HG03342 (cell line): ENCODE measurements at regions not wholly inside any gene's neighbourhood (a gene's known extent, or its start where the extent isn't known, plus 50 kb on each side); places are given as distances from the start of the nearest gene placed in this dataset.
"Not testable (repeated sequence)": the region's sequence is repeated elsewhere in the genome, so short reads cannot be mapped to it uniquely, and the experiment has no call there.

Experiments used
- ATAC-seq: cut with Tn5 transposase; IDR thresholded peaks from one replicate; pipeline ENCODE4 v1.9.1; 2021; ENCODE audit warnings: mild to moderate bottlenecking, moderate library complexity; ENCODE audit not compliant: unreplicated experiment

DNA sequence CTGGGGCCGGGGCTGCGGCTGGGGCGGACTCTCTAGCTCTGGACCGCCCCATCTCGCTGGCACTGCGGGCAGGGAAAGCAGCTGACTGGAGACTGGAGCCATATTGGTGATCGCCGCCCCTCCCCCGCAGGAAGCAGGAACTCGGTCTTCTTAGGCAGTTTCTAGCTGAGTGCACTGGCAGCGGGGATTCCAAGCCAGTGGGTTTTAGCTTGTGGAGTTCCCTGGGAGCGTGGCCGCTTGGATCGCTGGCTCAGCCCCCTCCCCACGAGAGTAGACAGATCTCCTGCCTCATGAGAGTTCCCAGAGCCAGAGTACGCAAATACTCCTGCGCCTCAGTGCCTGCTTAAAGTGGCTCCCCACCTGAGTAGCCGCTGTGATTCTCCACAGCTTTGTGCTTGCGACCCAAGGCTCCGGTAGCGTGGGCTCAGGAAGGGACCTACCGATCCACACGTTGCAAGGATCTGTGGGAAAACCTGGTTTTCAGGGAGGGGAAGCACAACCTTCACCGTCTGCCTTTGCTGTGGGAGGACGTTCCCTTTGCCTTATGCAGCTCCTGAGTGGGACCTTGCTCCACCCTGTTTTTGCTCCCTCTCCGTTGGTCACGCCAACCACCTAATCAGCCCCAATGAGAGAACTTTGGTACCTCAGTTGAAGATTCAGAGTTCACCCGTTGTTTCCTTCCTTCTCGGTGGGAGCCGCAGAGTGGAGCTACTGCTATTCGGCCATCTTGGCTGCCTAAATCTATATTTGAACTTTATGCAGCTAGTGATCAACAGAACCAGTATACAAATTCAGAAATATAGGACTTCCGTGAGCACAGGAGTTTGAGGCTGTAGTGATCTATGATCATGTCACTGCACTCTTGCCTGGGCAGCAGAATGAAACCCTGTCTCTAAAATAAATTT is 803.9 kb upstream of the PCDH10 start:
- ATAC-seq: no peak

DNA sequence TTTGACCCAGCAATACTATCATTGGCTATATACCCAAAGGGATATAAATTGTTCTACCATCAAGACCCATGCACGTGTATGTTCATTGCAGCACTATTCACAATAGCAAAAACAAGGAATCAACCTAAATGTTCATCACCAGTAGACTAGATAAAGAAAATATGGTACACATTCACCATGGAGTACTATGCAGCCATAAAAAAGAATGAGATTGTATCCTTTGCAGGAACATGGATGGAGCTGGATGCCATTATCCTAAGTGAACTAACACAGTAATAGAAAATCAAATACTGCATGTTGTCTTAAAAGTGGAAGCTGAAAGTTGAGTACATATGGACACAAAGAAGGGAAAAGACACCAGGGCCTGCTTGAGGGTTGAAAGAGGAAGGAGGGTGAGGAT is 803.1 kb upstream of the PCDH10 start:
- ATAC-seq: no peak

DNA sequence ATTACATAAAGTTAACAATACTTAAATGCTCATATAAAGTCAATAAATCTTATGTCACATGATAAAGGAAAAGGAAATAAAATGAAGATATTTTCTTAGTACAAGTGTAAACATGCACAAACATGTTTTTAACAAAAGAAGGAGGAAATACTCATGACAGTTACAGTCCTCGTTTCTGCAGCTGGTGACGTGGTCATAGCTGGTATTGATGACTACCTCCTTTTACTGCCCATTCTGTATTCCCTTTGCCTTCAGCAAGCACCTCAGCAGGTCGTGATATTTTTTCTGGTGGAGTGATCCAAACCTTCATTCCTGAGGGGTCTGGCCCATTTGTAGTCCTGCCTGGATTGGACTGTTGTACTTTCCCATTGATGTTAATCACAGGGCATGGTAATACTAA is 797.5 kb upstream of the PCDH10 start:
- ATAC-seq: not testable (repeated sequence)

DNA sequence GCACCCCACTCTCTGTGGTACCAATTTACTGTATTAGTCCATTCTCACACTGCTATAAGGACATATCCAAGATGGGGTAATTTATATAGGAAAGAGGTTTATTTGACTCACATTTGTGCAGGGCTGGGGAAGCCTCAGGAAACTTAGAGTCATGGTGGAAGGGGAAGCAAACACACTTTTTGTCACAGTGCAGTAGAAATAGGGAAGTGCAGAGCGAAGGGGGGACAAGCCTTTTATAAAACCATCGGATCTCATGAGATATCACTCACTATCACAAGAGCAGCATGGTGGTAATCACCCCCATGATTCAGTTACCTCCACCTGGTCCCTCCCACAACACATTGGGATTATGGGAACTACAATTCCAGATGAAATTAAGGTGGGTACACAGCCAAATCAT is 766.9 kb upstream of the PCDH10 start:
- no peak for ATAC-seq

DNA sequence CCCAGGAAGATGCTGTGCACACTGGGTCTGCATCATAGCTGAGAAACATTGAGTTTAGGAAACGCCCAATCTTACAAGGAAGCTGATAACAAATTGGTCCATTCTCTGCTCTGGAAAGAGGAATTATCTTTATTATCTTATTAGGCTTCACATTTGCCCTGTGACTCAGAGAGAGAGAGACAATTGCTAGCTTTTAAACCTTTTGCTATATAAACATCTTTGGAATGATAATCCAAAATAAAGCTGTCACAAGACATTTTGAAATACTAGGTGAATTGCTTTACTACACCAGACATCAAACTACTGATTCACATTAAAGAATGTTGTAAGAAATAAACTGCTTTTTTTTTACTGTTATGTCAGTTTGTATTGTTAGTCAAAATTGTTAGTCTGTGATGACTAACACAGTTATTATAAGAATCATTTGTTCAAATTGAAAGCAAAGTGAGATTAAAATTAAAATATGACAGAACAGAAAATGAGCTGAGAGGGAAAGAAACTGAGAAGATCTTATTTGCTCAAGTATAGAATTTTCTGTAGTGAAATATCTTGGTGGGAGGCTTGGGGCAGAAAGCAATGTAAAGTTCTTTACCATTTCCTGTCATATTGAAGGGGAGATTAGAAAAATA is 765.4 kb upstream of the PCDH10 start:
- ATAC-seq: no peak

DNA sequence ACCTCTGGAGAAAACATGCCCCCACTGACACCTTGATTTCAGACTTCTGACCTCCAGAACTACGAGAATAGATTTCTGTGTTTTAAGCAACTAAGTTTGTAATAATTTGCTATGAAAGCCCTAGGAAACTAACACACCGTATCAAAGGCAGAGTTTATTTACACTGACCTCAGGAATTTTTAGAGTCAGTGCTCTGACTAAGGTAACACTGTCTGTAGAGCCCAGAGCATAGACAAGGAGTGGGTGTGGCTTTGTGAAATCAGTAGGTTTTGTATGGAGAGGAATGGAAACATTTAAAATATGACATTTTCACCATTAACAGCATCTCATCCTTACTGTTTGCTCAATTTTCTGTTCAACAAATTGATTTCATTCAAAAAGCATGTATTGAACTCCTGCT is 764.4 kb upstream of the PCDH10 start:
- no peak for ATAC-seq

DNA sequence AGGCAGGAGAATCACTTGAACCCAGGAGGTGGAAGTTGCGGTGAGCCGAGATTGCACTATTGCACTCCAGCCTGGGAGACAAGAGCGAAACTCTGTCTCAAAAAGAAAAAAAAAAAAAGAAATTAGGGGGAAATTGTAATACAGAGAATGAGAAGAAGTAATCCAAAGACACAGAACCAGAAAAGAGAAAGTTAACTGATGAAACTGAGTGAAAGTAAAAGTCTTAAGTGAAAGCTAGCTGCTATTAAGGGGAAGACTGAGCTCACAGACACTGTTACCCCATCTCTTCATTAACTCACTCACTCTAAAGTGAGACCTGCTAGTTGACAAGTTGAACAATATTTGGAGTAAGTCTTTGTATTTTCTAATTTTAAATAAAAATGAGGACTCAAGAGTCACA is 763.0 kb upstream of the PCDH10 start:
- no peak for ATAC-seq

DNA sequence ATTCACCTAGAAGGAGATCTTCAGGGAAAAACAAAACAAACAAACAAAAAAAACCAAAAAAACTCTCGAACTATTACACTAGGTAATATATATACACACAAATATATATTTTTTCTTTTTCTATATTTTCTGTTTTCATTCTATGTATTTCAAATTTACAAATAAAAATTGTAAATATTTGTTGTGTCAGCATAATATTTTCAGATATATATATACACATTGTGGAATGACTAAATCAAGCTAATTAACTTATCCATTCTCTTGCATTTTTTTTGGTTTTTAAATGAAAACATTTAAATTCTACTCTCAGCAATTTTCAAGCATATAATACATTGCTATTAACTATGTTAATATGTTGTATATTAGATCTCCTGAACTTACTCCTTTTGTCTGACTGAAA is 762.0 kb upstream of the PCDH10 start:
- no peak for ATAC-seq

DNA sequence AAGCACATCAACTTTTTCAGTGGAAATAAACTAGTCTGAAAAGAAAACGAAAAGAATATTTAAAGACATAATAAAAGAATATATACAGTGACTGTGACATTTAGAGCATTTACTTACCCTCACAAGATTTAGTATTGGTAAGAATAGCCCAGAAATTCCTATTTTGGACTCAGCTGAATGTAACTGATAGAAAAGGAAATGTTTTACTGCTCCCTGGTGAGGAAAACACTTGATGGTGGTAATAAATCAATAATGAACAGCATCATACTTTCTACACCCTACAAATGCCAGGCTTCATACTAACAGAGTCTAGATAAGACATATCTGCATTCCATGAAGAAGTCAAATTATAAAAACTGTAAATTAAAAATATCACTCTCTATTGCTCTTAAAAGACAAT is 753.5 kb upstream of the PCDH10 start:
- ATAC-seq: no peak

DNA sequence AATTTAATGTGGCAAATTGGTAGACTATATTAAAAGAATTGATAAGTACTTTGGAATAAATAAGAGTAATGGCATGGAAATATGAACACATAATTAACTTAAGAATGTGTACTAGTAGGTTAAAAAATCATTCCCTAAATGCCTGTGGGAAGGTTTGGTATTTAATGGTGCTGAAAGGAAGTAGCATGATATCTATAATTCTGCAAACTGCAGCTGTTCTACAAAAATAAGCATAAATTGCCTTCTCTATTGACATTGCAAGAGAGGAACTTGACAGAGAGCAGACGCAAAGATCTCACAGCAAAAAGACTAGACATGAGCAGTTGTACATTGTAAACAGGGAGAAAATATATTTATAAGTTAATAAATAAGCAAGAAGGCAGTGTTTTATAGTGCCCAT is 752.5 kb upstream of the PCDH10 start:
- no peak for ATAC-seq

DNA sequence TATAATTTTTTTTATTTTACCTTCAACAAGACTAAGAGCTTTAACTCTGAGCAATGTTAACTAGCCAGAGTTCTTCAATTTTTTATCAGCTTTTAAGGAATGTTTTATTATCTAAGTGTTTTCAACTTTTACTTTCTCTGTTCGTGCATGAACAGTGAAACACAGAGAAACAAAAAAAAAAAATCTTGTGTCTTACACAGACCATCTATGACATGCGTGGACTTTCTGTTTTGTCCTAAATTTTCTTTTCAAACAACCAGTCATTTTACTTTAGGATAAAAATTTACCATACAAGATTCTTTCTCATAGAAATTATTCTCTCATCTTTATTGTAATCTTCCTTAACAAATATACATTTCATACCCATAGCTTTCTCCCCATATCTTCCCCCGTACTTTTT is 731.9 kb upstream of the PCDH10 start:
- no peak for ATAC-seq

DNA sequence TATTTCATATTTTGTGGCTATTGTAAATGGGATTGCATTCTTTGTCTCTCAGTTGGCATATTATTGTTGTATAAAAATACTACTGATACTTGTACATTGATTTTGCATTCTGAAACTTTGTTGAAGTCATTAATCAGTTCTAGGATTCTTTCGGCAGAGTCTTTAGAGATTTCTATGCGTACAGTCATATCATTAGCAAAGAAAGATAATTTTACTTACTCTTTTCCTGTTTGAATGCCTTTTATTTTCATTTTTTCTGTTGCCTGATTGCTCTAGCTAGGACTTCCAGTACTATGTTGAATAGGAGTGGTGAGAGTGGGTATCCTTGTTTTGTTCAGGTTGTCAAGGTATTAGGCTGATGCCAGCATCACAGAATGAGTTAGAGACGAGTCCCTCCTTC is 722.0 kb upstream of the PCDH10 start:
- no peak for ATAC-seq

DNA sequence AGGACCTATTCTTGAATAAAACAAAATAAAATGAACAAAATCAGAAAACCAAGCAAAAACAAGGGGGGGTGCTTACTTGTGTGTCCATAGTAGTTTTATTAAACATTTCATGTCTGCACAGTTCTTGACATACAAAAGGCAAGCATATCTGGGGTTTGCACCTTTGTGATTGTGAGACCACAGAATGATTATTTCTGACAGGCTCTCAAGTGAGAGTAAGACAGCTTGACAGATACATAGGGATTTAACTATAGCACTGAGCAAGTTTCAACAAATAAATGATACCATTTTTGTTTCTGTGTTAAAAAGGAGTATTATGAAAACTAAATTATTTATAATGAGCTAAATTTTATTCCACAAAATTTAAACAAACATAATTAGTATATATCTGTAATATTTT is 712.0 kb upstream of the PCDH10 start:
- ATAC-seq: no peak

DNA sequence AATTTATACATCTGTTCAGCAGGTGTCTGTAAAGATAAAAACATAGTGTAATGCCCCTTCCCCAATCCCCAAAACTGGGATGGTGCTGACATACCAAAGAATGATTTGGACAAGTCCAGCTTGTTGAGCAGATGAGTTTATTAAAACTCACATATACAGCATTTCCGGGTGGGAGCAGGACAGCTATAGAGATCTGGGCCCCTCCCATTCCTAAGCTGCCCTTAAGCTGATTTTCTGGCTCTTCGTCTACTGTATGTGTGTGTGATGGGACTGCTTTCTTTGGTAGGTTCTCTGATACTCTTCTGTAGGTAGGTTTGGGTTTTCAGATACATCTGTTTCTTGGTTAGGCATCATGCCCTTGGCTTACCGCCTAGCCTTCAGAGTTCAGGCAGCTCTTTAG is 703.7 kb upstream of the PCDH10 start:
- no peak for ATAC-seq

DNA sequence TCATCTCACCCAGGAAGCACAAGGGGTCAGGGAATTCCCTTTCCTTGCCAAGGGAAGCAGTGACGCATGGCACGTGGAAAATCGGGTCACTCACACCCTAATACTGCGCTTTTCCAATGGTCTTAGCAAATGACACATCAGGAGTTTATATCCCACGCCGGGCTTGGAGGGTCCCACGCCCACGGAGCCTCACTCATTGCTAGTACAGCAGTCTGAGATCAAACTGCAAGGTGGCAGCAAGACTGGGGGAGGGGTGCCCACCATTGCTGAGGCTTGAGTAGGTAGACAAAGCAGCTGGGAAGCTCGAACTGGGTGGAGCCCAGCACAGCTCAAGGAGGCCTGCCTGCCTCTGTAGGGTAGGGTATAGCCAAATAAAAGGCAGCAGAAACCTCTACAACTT is 691.1 kb upstream of the PCDH10 start:
- ATAC-seq: not testable (repeated sequence)

DNA sequence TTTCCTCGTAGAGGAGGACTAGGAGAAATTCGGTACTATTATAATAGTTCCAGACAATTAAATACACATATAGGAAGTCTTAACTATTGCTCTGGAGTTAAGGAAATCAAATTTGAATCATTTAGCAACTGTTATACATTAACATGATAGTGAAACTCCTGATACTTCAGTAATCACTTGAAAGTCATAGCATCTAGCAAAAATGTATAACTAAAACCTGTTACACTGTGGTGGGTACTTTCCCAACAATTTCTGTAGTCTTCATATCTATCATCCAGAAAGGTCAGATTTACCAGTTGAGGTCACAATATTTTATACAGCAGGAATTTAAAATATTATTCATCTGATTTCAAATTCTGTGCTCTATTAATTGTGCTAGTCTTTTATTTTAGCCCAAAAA is 669.6 kb upstream of the PCDH10 start:
- no peak for ATAC-seq

DNA sequence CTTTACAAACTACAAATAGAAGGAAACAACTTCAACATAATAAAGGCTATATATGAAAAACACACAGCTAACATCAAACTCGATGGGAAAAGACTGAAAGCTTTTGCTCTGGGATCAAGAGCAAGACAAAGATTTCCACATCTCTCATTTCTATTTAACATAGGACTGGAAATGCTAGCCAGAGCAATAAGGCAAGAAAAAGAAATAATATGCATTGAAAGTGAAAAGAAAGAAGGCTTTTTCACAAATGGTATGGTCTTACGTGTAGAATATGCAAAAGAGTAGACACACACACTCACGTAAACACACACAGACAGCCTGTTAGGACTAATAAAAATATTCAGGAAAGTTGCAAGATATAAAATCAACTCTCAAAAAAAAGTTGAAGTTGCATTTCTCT is 660.5 kb upstream of the PCDH10 start:
- no peak for ATAC-seq

DNA sequence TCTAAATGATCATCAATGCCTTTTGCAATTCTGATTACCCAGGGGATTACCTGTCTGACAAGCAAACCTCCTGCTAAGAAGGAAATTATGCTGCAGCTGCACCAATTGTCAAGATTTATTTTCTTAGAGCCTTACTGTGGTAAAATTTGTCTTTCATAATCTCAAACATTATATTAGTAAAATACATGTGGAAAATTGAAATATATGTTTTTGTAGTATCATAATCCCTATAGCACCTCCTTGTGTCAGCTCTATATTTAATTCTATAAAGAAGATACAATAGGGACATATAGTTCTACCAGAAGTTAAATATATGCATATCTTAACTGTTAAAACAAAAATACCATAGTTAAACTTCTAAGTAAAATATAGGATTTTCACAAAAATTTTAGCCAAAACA is 655.6 kb upstream of the PCDH10 start:
- ATAC-seq: no peak

DNA sequence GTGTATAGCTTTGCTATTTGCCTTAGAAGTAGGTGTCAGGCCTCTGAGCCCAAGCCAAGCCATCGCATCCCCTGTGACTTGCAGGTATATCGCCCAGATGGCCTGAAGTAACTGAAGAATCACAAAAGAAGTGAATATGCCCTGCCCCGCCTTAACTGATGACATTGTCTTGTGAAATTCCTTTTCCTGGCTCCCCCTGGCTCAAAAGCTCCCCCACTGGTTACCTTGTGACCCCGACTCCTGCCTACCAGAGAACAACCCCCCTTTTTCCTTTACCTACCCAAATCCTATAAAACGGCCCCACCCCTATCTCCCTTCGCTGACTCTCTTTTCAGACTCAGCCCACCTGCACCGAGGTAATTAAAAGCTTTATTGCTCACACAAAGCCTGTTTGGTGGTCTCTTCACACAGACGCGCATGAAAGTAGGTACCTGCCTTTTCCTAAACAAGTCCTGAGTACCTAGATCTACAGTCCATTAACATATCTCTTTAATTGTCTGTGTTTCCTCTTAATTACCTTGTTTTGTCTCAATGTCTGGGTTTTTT is 653.8 kb upstream of the PCDH10 start:
- ATAC-seq: not testable (repeated sequence)

DNA sequence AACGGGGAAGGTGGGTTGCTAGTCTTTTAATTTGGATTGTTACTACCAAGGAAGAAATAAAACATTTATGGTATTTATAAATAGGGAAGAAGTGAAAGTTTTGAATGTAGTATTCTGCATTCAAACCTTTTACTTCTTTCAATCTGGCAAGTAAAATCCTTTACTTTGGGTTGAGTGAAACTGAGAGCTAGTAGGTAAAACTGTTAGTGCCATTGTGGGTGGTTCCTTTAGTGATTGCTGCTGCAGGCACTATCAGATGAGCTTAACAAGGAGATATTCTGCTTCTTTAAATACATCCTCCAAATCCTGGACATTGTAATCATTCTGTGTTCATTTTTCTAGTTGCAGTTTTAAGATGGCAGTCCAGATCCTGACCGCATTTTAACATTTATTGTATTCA is 650.9 kb upstream of the PCDH10 start:
- no peak for ATAC-seq

DNA sequence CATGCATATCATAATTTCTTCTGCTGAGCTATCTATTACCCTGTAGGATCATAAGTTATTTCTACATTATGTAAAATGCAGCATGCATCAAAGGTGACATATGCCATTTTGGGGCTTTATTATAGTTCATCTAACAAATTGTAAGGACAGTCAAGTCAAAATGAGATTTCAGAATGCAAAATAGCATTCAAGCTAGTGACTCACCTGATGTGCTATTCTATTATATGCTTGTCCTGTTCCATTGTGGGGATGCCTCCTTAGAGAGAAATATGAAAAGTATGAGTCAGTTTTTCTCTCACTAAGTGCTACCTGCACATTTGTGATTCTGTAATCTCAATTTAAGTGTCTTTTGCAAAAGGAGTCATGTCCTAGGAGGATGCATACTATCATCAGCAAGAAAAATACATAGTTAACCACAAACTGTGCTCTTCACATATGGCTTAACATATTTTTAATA is 647.0 kb upstream of the PCDH10 start:
- ATAC-seq: no peak

DNA sequence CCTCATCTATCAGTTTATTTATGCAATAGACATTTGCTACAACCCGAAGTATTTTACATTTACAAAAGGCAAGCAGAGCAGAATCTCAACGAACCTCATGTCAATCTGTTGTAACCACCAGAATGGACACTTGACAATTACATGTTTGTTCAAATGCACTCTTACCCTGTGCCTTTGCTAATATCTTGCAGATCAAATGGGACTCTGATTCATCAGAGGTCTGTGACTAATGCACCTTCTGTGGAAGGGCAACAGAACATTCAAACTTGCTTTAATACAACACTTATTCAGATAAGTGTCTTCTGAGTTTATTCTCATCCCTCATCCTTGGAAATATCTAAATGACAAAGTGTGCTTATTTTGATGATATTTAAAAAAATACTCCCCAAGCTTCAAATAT is 644.7 kb upstream of the PCDH10 start:
- no peak for ATAC-seq
